HG03175 (cell line): ENCODE measurements at regions not wholly inside any gene's neighbourhood (a gene's known extent, or its start where the extent isn't known, plus 50 kb on each side); places are given as distances from the start of the nearest gene placed in this dataset.

Experiments
- ATAC-seq: cut with Tn5 transposase; IDR thresholded peaks from one replicate; pipeline ENCODE4 v1.9.1; 2021; ENCODE audit warnings: mild to moderate bottlenecking, moderate library complexity; ENCODE audit not compliant: unreplicated experiment

DNA sequence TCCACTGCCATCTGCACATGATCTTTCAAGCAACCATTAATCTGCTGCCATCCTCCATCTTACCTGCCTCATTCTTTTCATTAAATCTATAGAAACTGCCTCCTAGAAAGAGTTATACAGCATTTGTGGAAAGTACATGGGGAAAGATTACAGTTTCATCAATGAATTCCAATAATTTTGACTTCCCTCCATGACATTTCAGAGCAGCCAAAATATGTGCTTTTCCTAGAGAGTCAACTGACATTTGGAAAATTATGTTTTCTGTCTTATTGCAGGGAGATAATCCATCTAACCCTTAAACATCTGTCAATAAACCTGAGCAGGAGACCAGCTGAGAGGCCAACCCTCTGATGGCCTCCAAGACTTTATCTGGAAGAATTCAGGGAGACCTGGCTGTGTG lies 147.0 kb upstream of the CDH5 start:
- no peak for ATAC-seq

DNA sequence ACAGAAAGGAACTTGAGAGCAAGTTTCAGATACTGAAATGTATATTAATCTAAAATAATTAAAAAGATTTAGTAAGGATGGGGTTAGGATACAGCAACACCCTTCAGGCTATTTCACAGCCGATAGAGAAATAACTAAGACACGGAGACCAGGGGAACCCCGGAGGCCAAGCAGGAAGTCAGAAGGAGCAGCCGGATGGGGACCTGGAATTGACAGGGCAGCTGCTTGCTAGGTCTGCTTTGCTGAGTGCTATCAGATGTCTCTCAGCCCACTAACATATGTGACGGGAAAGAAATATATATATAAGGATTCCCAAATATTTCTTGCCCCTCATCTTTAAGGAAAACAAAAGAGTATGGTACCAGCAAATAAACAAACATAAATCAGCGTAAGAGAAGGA lies 154.1 kb upstream of the CDH5 start:
- ATAC-seq, result no peak

DNA sequence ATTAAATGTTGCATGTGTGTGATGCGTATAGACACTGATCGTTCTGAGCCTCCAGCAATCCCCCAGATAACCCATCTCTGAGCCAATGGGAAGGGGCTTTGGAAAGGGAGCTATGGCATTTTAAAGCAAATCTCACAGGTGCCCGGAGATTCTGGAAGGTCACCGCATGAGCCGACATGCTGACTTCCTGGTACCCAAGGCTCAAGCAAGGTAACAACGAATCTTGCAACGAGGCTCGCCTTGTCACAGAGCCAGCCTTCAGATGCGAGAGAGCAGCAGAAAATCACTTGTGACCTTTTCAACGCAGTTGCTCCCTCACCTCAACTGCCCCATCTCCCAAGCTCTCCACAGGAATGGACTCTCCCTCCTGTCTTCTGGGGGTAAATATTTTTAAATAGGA lies 154.8 kb upstream of the CDH5 start:
- no peak for ATAC-seq

DNA sequence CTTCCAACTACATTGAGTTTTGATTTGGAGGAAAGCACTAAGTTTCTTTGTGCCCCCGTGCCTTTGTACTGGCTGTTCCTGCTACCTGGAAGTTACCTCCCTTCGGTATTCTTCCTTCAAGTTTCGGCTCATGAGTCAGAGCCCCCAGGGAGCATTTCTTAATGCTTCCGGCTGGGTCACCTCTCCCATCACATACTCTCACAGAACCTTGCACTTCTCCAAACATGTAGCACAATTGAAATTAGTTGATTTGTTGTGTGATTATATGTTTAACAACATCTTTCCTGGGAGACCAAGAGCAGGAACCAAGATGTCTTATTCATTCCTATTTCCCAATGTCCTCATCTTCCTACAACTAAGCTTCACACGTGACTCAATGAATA lies 158.6 kb upstream of the CDH5 start:
- ATAC-seq, result no peak

DNA sequence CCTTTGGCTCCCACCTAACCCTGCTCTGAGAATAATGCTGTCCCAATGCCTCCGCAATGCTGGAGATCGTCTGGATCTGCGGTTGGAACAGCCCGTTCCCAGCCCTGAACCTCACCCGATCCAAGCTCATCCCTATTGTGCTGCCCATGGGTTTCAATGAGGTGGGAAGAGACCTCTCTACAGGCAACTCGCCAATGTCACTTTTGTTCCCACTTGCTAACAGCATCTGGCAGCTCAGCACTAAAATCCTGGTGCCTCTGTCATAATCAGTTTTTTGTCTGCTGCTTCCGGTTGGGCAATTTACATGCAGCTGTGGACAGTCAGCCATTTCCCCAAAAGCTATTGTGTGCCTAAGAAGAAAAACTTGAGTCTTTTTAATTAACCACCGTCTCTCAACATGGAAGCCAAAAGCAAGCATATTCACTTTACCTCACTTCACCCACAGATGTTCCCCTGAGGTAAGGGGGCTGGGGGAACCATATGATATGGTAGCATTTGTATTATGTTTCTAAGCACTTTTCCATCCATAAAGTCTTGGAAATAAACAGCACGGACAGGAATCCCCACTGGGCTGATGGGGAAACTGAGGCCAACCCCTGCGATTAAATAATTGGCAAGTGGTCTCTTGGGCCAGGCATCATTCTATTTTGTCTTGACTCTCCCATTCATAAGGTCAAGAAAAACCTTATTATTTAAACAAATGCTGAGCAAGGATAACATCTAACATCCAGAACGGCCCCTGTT lies 159.2 kb upstream of the CDH5 start:
- no peak for ATAC-seq

DNA sequence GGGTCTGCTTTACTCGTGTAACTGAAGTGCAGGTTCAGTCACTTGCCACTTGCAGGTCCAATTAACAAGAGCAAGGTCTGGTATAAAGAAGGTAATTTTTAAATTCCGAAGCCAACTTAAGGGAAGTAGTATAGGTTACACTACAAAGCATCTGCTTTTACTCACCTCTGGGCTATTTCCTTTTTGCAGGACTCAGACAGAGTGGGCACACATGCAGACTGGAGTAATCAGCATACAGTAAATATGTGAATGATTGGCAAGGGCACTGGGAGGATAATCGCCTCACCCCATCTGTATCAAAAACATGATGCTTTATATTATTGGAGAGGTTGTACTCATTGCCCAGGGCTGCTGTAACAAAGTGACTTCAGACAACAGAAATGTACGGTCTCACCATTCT lies 160.1 kb upstream of the CDH5 start:
- ATAC-seq, result no peak

DNA sequence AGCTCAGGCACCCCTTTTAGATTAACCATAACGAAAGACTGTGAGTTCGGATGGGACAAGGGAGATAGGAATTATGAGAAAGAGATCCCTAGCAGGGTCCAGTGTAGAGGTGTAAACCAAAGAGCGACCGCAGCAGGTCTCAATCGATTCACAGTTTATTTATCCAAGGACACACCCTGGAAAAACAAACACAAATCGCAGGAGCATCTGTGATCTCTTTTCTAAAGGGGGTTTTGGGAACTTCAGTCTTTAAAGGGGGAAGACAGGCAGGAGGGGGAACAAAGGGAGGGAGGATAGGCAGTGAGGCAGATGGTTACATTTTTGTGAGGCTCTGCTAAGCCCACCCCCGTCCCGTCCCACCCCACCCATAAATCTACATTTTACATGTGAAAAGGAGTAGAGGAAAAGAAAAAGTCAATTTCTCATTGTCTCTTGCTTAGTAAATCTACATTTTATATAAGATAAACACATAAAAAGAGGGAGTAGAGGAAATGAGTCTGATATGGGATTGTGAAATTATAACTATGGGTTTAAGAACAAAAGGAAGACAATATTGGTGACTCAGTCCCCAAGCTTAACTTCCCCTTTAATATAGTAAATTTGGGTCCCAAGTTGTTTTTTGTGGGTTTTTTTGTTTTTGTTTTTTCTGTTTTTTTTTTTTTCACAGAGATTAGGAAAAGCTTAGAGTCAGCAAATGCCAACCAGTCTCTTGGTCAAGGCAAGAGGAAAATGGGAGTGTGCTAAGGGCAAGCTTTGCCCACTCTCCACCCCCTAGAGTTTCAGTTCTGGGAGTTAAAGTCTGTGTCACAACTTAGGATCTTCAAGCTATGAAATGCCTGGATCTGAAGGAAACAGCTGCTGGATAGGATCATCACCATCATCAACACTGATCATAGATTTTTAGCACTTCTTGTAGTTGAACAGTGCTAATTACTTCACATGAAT lies 160.9 kb upstream of the CDH5 start:
- ATAC-seq, result no peak

DNA sequence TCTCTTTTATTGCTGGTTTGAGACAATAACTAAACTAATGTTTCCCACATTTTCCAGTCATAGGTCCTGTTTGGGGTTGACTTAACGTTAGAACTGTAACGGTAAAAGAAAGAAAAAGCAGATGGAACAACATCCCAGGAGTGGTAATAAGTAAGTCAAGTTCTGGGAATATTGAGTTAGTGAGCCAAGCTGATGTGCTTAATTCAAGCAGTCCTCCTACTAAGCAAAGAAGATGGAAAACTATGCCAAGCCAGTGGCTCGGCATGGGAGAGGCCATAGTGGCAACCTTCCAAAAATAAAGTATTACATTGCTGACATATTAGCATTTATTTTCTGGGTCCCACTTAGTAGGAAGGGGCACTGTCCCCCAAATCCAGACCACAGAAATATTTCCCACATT lies 161.7 kb upstream of the CDH5 start:
- no peak for ATAC-seq

DNA sequence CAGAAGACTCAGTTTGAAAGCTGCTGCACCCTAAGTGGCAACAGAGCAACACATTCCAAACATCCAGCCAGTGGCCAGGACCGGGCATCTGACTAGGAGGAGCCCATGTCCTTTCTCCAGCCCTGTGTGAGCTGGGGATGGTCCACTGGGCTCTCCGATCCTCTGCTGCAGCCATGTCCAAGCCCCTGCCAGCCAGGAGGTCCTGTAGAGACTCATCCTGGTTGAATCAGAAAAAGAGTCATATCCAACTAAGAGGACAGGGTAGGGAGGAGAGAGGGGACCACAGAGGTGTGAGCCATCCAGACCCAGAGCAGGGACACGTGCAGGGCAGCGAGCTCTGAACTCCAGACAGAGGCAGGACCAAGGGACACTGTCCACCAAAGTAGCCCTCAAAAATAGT lies 163.0 kb upstream of the CDH5 start:
- no peak for ATAC-seq

DNA sequence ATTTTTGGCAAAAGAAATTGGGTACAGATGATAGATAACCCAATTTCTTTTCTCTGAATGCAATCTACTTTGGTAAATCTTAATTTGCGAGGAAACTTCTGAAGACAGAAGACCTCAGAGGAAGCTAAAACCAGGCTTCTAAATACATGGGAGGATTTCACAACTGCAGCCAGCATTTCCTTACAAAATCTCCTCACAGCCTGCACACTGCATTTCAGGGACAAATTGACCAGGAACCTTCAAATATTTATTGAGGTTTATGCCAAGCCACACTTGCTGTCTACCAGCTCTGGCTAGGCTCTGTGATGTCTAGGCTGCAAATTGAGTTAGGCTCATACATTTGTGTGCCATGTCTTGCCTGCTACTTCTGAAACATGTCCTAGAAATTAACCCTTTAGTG lies 167.3 kb upstream of the CDH5 start:
- no peak for ATAC-seq

DNA sequence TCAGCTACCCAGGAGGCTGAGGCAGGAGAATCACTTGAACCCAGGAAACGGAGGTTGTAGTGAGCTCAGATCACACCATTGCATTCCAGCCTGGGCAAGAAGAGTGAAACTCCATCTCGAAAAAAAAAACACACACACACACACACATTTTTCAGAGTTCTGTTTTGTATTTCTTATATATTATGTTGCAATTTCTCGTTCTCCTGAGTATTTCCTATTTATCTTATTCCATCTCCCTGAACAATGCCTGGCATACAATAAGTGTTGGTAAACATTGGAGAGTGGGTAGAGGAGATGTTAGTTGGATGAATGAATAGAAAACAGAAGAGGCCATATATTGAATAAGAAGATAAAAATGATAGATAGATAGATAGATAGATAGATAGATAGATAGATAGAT lies 167.8 kb upstream of the CDH5 start:
- ATAC-seq, result no peak

DNA sequence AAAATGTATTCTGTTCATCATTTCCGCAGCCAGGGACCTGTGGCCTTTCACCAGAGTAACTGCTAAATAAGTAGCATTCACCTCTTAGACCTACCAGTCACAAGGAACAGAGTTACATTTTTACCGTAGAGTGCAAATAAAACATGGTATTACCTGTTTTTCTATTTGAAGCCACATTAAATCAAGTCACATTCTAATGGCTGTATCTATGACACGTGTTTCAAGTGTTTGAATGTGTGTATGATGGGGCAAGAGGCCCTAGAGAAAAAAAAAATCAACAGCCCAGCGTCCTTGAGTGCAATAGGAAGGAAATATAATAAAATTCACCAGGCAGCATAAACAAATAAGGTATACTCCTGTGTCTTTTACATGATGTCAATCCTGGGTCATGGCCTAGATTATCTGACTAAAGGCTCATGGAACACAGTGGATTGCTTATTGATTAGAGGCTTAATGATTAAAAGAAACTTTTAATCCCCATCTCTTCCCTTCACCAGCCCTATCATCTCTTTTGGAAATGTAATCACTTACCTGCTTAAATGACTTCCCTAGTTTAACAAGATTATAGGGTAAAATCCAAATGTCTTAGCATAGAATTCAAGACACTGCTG lies 168.7 kb upstream of the CDH5 start:
- no peak for ATAC-seq

DNA sequence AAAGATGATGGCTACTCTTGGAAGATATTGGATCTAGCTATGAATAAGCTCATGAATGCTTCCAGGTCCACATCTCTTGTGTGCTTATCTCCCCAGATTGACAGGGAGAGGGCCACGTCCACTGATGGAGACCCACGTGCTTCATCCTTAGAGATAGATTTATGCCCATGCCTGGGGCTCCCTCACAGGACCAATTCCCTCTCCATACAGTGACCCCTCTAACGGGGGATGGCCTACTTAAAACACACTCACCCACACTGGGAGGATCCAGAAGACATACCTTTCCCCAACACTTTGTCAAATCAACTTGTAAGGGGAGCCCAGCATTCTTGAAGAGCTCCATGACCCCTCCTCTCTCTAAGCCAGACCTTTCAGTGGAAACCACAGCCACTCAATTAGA lies 169.7 kb upstream of the CDH5 start:
- no peak for ATAC-seq

DNA sequence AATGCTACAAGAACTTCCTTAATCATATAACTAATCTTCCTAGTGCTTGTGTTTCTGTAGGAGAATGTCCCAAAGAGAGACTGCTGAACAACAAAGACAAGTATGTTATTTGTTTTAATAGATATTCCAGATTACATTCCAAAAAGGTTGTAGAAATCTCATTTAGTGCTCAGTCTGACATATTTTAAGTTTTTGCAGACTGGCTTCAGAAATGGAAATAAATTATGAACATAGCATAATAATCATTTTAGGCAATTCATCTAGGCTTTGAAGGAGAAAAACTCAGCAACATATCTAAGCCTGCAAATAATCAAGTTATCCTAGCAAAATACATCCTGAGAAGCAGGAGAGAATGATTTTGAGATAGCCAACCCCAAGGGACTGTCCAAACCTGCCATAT lies 171.6 kb upstream of the CDH5 start:
- ATAC-seq, result no peak

DNA sequence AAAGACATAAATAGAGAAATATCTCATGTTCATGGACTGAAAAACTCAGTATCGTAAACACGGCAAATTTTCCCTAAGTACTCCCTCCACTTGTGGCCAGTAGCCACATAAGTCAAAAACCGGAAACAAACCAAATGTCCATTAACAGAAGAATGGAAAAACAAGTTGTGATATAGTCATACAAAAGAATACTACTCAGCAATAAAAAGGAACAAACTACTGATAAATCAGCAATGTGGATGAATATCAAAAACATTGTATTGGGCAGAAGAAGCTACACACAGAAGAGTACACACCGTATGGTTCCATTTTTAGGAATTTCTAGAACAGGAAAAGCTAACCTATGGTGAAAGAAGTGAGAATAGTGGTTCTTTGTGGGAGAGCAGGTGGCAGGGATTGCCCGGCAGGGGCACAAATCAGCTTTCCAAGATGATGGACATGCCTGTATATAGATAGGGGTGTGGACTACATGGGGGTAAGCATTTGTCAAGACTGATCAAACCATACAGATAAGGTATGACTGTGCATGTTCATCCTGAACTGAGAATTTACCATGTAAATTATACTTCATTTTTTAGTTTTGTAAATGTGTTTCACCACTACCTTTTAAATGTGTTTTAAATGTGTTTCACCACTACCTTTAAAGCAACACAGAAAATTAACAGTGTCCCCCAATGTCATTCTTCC lies 172.8 kb upstream of the CDH5 start:
- ATAC-seq, result no peak

DNA sequence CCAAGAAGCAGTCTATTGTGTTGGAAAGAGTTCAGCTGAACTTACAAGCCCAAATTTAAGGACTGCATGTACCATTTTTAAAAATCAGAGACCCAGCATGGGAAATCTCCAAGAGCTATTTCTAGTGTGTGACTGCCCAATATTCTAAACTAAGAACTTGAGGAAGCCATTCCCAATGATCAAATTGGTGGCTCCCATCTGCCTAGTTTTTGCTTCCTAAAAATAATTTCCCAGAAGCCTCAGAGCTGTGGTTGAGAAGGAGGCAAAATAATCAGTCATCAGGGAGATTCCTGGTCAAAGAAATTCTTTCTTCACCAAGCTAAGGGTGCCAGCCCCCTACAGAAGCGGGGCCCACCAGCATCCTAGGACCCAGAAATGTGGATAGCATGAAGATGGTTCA lies 176.1 kb upstream of the CDH5 start:
- ATAC-seq, result no peak

DNA sequence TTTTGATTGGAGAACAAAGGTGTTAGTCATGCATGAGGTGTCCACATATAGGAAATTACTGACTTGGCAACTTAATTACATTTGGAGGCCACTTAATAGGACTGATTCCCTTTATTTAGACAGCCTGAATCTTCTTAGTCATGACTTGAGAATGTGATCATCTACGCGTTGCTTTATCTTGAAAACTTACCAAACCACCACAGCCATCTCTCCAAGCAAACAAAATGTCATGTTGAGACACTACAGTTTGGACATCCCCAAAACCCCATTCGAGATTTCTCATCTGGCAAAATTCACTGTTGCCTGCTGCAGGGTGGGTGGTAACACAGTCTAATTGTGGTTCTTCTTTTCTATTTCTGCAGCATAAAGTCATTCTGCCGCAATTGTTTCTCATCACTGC lies 176.5 kb upstream of the CDH5 start:
- no peak for ATAC-seq

DNA sequence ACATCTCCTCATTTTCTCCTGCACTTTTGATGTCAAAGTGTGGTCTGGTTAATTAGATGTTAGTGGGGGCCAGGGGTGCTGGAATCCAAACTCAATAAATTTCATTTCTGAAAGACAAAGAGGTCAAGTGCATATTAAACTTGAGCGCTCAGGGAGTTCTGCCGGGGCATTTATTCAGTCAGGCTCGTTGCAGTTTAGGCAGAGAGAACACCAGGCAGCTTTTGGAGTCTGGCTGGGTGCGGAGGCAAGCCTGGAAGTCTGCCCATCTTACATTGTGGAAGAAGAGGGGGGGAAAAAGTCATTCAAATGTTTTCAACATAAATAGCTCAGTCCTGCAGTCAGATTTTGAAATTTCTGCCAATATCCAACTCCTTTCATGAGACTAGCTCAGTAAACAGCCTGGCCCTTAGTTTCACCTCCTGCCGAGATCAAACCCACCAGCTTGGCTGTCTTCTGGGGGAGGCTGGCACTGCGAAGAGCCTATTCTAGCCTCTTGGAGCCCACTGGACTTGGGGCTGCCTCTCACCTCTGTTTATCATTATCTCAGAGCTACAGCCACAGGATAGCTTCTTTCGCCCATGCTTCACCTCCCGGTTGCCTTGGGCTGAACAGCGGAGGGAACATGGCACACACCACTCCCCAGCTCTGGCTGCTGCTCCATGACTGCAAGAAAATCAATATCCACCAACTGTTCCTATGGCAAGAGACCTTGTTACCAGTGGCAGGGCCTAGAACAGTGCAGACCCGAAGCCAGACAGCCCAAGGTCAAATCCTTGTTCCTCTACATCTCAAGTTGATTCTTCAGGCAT lies 177.4 kb upstream of the CDH5 start:
- no peak for ATAC-seq

DNA sequence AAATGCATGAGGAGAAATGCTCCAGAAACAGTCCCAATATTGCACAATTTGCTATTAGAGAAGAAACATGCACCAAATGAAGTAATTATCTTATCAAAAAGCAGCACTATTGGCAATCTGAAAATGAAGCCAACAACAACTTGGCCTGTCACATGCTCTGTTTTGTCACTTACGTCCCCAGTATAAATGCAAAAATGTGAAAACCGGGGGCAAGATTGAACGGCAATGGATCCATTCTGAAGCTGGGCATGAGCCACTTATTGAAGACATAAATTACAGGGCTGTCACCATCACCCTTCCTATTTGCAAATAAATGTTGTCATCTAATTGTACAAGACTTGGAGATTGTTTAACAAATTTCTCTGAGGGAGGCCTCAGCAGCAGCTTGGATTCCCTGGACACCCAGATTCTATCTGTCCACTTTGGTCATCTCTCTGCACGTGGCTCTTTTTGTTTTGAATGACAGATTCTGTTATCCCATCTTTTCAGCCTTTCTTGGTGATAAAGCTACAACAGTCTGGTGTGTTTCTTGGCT lies 180.2 kb upstream of the CDH5 start:
- no peak for ATAC-seq

DNA sequence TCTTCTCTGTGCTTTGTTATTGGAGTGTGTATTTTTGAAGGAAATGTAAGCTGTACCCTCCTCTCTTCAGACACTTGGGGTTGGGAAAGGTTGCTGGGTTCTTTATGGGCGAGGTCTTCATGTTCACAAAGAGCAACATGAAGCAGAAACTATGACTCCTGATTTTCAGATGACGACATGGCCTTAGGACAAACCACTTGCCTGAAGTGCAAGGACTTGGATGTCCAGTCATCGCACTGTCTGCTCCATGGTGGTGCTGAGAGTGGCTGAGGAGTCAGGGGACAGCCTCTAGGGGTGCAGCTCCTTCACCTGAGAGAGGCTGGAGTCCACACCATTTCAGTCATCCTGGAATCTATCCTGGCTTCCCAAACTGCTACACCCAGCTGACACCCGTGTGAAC lies 183.9 kb upstream of the CDH5 start:
- no peak for ATAC-seq
